ENCODE measurements at regions not wholly inside any gene's neighbourhood (a gene's known extent, or its start where the extent isn't known, plus 50 kb on each side); places are given as distances from the start of the nearest gene placed in this dataset.

DNA sequence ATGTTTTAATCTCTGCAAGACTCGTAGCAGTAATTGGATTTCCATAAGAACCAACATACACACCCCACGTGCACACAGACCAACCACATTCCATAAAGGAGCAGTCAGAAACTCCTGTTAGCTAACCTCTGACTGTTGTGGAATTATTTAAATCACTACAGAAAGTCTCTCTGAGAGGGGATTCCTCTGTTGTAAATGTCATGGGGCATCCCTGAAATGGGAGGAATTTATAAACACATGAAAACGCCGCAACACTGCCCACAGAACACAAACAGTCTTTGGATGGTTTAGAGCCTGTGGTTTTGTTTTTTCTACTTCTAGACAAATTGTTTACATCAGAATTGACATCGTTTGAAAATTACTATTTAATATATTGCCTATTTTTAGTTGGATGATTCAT, 740.1 kb upstream of the GRM7 start:
- ATAC-seq (no peak), FAIRE-seq (no peak), DNase-seq (ENCODE audit: extremely low read depth in 1 of 4, low spot score in 3 of 4) (no peak)
- no peaks in the 10 kb centered on the region for H3K36me3 ChIP-seq (ENCODE audit: control insufficient read depth, insufficient read depth, low read length)
- no peaks in the 10 kb centered on the region for H3K4me1 ChIP-seq (replicated peaks in 1 of 2; ENCODE audit: control insufficient read depth in 2 of 2, insufficient read depth in 2 of 2, low read length in 2 of 2)
- no peak overlapping the region for H3K27ac ChIP-seq (ENCODE audit: extremely low read depth, low read depth, low read length)
- H3K9ac ChIP-seq (ENCODE audit: insufficient read depth in 1 of 2, low read depth in 2 of 2, low read length in 2 of 2): no peak overlapping the region
- H3K27me3 ChIP-seq (ENCODE audit: control insufficient read depth in 2 of 2, insufficient read depth in 2 of 2, low read length in 2 of 2): no peaks in the 10 kb centered on the region
- ChIA-PET POLR2A (no interaction called here), CTCF (ENCODE audit: low intra/inter-chr PET ratio) (no interaction called here)
- no peaks in the 10 kb centered on the region for H3K79me2 ChIP-seq (ENCODE audit: control insufficient read depth, insufficient read depth, low read length)
- H3K4me2 ChIP-seq (ENCODE audit: insufficient read depth, low read length): no peak overlapping the region
- no peaks in the 10 kb centered on the region for H3K9me1 ChIP-seq (ENCODE audit: control insufficient read depth, insufficient read depth, low read length)
- no peaks in the 10 kb centered on the region for H4K20me1 ChIP-seq (replicated peaks; ENCODE audit: control insufficient read depth, insufficient read depth, low read length)
- intact Hi-C loops (cut with micrococcal nuclease) (no loop called here), in situ Hi-C loops (cut with MboI) (no loop called here)
- TF ChIP-seq PTBP1 (IDR thresholded peaks at IDR 0.05; ENCODE audit: low read depth, low read length) (no peak), MAFG (tag; conservative IDR thresholded peaks at IDR 0.05) (no peak), ZKSCAN3 (CRISPR knock-in tag; IDR thresholded peaks at IDR 0.05) (no peak), CREB1 (IDR thresholded peaks at IDR 0.05) (no peak), CREB1 (CRISPR knock-in tag; IDR thresholded peaks at IDR 0.05) (no peak), ZNF57 (CRISPR knock-in tag; IDR thresholded peaks at IDR 0.05) (no peak), FOXJ2 (tag; IDR thresholded peaks at IDR 0.05) (no peak), HDAC1 (IDR thresholded peaks at IDR 0.05) (no peak), POLR2AphosphoS5 (IDR thresholded peaks at IDR 0.05; ENCODE audit: control insufficient read depth, insufficient read depth, low read depth, low read length) (no peak), TGIF2 (CRISPR knock-in tag; IDR thresholded peaks at IDR 0.05) (no peak), CEBPB (tag; IDR thresholded peaks at IDR 0.05) (no peak), NONO (IDR thresholded peaks at IDR 0.05; ENCODE audit: low read depth in 2 of 2, low read length in 1 of 2) (no peak), ZNF23 (CRISPR knock-in tag; IDR thresholded peaks at IDR 0.05) (no peak), ZNF589 (CRISPR knock-in tag; IDR thresholded peaks at IDR 0.05; ENCODE audit: low read depth) (no peak)
- TF ChIP-seq, protein P1, sequence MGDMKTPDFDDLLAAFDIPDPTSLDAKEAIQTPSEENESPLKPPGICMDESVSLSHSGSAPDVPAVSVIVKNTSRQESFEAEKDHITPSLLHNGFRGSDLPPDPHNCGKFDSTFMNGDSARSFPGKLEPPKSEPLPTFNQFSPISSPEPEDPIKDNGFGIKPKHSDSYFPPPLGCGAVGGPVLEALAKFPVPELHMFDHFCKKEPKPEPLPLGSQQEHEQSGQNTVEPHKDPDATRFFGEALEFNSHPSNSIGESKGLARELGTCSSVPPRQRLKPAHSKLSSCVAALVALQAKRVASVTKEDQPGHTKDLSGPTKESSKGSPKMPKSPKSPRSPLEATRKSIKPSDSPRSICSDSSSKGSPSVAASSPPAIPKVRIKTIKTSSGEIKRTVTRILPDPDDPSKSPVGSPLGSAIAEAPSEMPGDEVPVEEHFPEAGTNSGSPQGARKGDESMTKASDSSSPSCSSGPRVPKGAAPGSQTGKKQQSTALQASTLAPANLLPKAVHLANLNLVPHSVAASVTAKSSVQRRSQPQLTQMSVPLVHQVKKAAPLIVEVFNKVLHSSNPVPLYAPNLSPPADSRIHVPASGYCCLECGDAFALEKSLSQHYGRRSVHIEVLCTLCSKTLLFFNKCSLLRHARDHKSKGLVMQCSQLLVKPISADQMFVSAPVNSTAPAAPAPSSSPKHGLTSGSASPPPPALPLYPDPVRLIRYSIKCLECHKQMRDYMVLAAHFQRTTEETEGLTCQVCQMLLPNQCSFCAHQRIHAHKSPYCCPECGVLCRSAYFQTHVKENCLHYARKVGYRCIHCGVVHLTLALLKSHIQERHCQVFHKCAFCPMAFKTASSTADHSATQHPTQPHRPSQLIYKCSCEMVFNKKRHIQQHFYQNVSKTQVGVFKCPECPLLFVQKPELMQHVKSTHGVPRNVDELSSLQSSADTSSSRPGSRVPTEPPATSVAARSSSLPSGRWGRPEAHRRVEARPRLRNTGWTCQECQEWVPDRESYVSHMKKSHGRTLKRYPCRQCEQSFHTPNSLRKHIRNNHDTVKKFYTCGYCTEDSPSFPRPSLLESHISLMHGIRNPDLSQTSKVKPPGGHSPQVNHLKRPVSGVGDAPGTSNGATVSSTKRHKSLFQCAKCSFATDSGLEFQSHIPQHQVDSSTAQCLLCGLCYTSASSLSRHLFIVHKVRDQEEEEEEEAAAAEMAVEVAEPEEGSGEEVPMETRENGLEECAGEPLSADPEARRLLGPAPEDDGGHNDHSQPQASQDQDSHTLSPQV (IDR thresholded peaks at IDR 0.05): no peak
- TF ChIP-seq, protein P2, sequence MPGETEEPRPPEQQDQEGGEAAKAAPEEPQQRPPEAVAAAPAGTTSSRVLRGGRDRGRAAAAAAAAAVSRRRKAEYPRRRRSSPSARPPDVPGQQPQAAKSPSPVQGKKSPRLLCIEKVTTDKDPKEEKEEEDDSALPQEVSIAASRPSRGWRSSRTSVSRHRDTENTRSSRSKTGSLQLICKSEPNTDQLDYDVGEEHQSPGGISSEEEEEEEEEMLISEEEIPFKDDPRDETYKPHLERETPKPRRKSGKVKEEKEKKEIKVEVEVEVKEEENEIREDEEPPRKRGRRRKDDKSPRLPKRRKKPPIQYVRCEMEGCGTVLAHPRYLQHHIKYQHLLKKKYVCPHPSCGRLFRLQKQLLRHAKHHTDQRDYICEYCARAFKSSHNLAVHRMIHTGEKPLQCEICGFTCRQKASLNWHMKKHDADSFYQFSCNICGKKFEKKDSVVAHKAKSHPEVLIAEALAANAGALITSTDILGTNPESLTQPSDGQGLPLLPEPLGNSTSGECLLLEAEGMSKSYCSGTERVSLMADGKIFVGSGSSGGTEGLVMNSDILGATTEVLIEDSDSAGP (CRISPR knock-in tag; IDR thresholded peaks at IDR 0.05): no peak
- no peaks in the 10 kb centered on the region for H3K9me3 ChIP-seq (replicated peaks; ENCODE audit: control insufficient read depth, insufficient read depth, low read depth, low read length)
- H2AFZ ChIP-seq (ENCODE audit: low read depth, low read length): no peak overlapping the region
- no peak overlapping the region for H3K4me3 ChIP-seq
- no TSS peak for BruUV-seq (replicated peaks)
- 0% methylated on average over 5 of the region's 5 CpGs for WGBS (ENCODE audit: insufficient coverage, low coverage, missing lambda C conversion rate)
